Activated CD8-positive, alpha-beta memory T cell treated with anti-CD3 and anti-CD28 coated beads, Interleukin-2, amount 10 ng/mL, durations not matched to agents 7 days and 5 days (primary cell): ENCODE measurements at regions not wholly inside any gene's neighbourhood (a gene's known extent, or its start where the extent isn't known, plus 50 kb on each side); places are given as distances from the start of the nearest gene placed in this dataset.

Experiments used
- ATAC-seq: fragments of 150-1000 bp; cut with Tn5 transposase; one replicate; pipeline ENCODE4 v1.10.0; 2021; ENCODE audit warnings: moderate library complexity
- CTCF ChIA-PET: fragments of 350-600 bp; sonication (Branson Sonifier 250); formaldehyde crosslinking; loops from one replicate; lab custom pipeline; 2021; ENCODE audit warnings: antibody characterized with exemption; lab: Charles Lee
- DNase-seq: peaks from one replicate; pipeline ENCODE4 v3.0.0-alpha.2; 2020
- H3K27ac Mint-ChIP-seq: one replicate; pipeline ENCODE4 v1.8.0; 2021; ENCODE audit warnings: mild to moderate bottlenecking, mixed read lengths
- H3K27me3 Mint-ChIP-seq: one replicate; pipeline ENCODE4 v1.8.0; 2021; ENCODE audit warnings: mixed read lengths
- H3K36me3 Mint-ChIP-seq: one replicate; pipeline ENCODE4 v1.8.0; 2021; ENCODE audit warnings: mild to moderate bottlenecking, mixed read lengths
- H3K4me1 Mint-ChIP-seq: one replicate; pipeline ENCODE4 v1.8.0; 2021; ENCODE audit warnings: mixed read lengths
- H3K4me3 Mint-ChIP-seq: one replicate; pipeline ENCODE4 v1.8.0; 2021; ENCODE audit warnings: mild to moderate bottlenecking, moderate library complexity, mixed read lengths
- H3K9me3 Mint-ChIP-seq: one replicate; pipeline ENCODE4 v1.8.0; 2022; ENCODE audit warnings: low read depth, mixed read lengths

- peaks cover 6% of the 10 kb centered on the region for H3K9me3 Mint-ChIP-seq
- H3K27me3 Mint-ChIP-seq, result no peaks in the 10 kb centered on the region
- H3K27ac Mint-ChIP-seq, result no peak overlapping the region
- CTCF ChIA-PET, result no interaction called here
- H3K36me3 Mint-ChIP-seq, result no peaks in the 10 kb centered on the region
- H3K4me3 Mint-ChIP-seq, result no peak overlapping the region
- peaks cover 3% of the 10 kb centered on the region for H3K4me1 Mint-ChIP-seq
- no peak for ATAC-seq
- DNase-seq, result no peak
These were observed 315.3 kb downstream of the PTTG2 start for GRCh38 chr4:38275331-38276100.

GRCh38 chr4:38278255-38278654 is 318.1 kb downstream of the PTTG2 start:
- Mint-ChIP-seq H3K36me3 (no peaks in the 10 kb centered on the region), H3K27ac (no peak overlapping the region), H3K4me3 (no peak overlapping the region), H3K27me3 (peaks cover 3% of the 10 kb centered on the region), H3K9me3 (peaks cover 6% of the 10 kb centered on the region), H3K4me1 (peaks cover 3% of the 10 kb centered on the region)
- ATAC-seq, result no peak
- CTCF ChIA-PET, result no interaction called here
- DNase-seq, result no peak

DNA sequence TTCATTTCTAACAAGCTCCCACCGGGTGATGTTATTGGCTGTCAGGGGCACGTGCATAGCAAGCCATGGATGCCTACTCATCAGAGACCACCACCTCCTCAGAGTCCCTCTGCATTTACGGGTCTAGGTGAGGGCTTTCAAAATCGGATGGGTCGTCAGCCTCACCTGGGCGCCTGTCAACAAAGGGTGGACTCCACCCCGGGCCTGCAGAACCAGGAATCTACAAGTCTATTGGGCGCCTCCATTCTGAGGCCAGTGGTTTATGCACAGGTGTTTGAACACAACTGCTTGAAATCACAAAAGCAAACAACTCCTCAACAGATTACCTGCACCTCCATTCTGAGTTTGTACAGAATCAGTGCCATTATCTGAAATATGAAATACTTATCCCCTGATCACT is 318.9 kb downstream of the PTTG2 start:
- peaks cover 7% of the 10 kb centered on the region for H3K4me1 Mint-ChIP-seq
- H3K9me3 Mint-ChIP-seq, result peaks cover 6% of the 10 kb centered on the region
- ATAC-seq, result no peak
- H3K36me3 Mint-ChIP-seq, result no peaks in the 10 kb centered on the region
- H3K27ac Mint-ChIP-seq, result no peak overlapping the region
- H3K4me3 Mint-ChIP-seq, result no peak overlapping the region
- DNase-seq, result no peak
- CTCF ChIA-PET, result no interaction called here
- peaks cover 3% of the 10 kb centered on the region for H3K27me3 Mint-ChIP-seq

GRCh38 chr4:38279650-38280322 is 319.6 kb downstream of the PTTG2 start:
- ATAC-seq, result no peak
- H3K9me3 Mint-ChIP-seq, result peaks cover 6% of the 10 kb centered on the region

GRCh38 chr4:38280323-38280706 is 320.1 kb downstream of the PTTG2 start:
- H3K4me1 Mint-ChIP-seq, result peaks cover 6% of the 10 kb centered on the region
- ATAC-seq, result no peak
- no peak for DNase-seq
- H3K27me3 Mint-ChIP-seq, result peaks cover 3% of the 10 kb centered on the region
- H3K4me3 Mint-ChIP-seq, result no peak overlapping the region
- no peak overlapping the region for H3K27ac Mint-ChIP-seq
- H3K9me3 Mint-ChIP-seq, result peaks cover 6% of the 10 kb centered on the region
- CTCF ChIA-PET, result no interaction called here
- H3K36me3 Mint-ChIP-seq, result no peaks in the 10 kb centered on the region

More at GRCh38 chr4:38279650-38280322, 319.6 kb downstream of the PTTG2 start:
- Mint-ChIP-seq H3K36me3 (no peaks in the 10 kb centered on the region), H3K27me3 (peaks cover 3% of the 10 kb centered on the region), H3K27ac (no peak overlapping the region), H3K4me1 (peaks cover 9% of the 10 kb centered on the region), H3K4me3 (no peak overlapping the region)
- no peak for DNase-seq
- CTCF ChIA-PET, result no interaction called here

DNA sequence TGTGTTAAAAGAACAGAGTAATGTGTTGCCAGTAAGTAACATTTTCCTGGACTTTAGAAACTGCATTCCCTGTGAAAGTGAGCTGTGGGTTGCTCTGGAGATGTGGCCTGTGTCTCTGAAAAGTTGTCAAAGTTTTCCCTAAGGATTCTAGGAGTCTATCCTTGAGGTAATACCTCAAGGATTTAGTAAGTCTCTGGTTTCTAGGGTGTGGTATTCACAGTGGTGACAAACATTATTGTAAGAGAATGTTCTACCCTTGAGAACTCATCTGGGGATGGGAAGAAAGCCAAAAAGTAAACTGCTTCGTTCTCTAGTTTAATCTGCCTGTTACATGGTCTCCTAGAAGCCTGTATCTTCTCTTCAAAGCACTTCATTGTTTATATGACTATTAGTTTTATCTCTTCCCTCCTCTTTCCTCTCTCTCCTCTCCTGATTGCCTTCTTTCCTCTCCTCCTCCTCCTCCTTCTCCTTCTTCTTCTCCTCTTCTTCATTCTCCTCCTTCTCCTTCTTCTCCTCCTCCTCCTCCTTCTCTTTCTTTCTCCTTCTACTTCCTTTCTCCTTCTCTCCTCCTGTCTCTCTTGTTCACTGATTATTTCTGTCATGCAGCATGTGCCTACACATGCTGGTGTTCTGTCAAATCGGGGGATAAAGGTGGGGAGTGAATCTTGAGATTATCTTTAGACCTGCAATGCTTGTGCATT is 321.3 kb downstream of the PTTG2 start:
- no peak for DNase-seq
- H3K27me3 Mint-ChIP-seq, result peaks cover 3% of the 10 kb centered on the region
- CTCF ChIA-PET, result no interaction called here
- peaks cover 5% of the 10 kb centered on the region for H3K4me1 Mint-ChIP-seq
- H3K4me3 Mint-ChIP-seq, result no peak overlapping the region
- H3K27ac Mint-ChIP-seq, result no peak overlapping the region
- ATAC-seq, result no peak
- no peaks in the 10 kb centered on the region for H3K36me3 Mint-ChIP-seq
- peaks cover 6% of the 10 kb centered on the region for H3K9me3 Mint-ChIP-seq

GRCh38 chr4:38283724-38284123 is 323.5 kb downstream of the PTTG2 start:
- Mint-ChIP-seq H3K9me3 (no peaks in the 10 kb centered on the region), H3K36me3 (no peaks in the 10 kb centered on the region), H3K4me1 (peaks cover 5% of the 10 kb centered on the region), H3K27ac (no peak overlapping the region), H3K27me3 (peaks cover 5% of the 10 kb centered on the region), H3K4me3 (no peak overlapping the region)
- CTCF ChIA-PET, result no interaction called here
- ATAC-seq, result no peak
- DNase-seq, result no peak

- Mint-ChIP-seq H3K27ac (no peak overlapping the region), H3K27me3 (peaks cover 5% of the 10 kb centered on the region), H3K36me3 (no peaks in the 10 kb centered on the region), H3K4me3 (no peak overlapping the region), H3K4me1 (peaks cover 5% of the 10 kb centered on the region), H3K9me3 (no peaks in the 10 kb centered on the region)
- DNase-seq (no peak), ATAC-seq (no peak)
- CTCF ChIA-PET, result no interaction called here
These were observed 324.3 kb downstream of the PTTG2 start for GRCh38 chr4:38284294-38285030.

GRCh38 chr4:38287101-38287851 is 327.1 kb downstream of the PTTG2 start:
- no peak overlapping the region for H3K27ac Mint-ChIP-seq
- peaks cover 5% of the 10 kb centered on the region for H3K4me1 Mint-ChIP-seq
- no peak for ATAC-seq
- no peak overlapping the region for H3K4me3 Mint-ChIP-seq
- H3K36me3 Mint-ChIP-seq, result no peaks in the 10 kb centered on the region
- CTCF ChIA-PET, result no interaction called here
- DNase-seq, result no peak
- peaks cover 3% of the 10 kb centered on the region for H3K9me3 Mint-ChIP-seq
- H3K27me3 Mint-ChIP-seq, result peaks cover 6% of the 10 kb centered on the region

- H3K36me3 Mint-ChIP-seq, result peaks cover 4% of the 10 kb centered on the region
- H3K4me1 Mint-ChIP-seq, result no peaks in the 10 kb centered on the region
- H3K27me3 Mint-ChIP-seq, result peaks cover 20% of the 10 kb centered on the region
- CTCF ChIA-PET, result interaction anchor here (1.1 kb wide), 1 partner anchor 26 kb away, joined by 3 read pairs; no protein-coding TSS in a partner anchor
- DNase-seq, result no peak
- peaks cover 5% of the 10 kb centered on the region for H3K9me3 Mint-ChIP-seq
- no peak overlapping the region for H3K4me3 Mint-ChIP-seq
- no peak overlapping the region for H3K27ac Mint-ChIP-seq
- ATAC-seq, result no peak
These were observed 329.4 kb downstream of the PTTG2 start for GRCh38 chr4:38289553-38289952.

DNA sequence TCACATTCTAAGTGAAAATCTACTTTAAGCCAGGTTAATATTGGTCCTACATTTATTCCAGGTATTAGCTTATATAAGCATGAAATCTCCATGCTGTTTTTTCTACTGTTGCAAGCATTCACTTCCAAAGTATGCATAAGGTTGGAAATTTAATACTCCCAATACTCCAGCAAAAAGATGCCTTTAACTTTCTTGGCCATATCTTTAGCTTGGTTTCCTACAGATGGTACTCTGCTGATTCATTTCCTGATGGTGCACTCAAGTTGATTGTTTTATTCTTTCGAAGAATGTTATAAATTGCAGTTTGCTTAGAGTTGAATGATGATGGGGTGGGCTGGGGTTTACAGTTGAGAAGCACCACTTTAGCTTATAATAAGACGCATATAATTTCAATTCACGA is 330.2 kb downstream of the PTTG2 start:
- Mint-ChIP-seq H3K9me3 (peaks cover 5% of the 10 kb centered on the region), H3K36me3 (peaks cover 4% of the 10 kb centered on the region)
- CTCF ChIA-PET, result interaction anchor here (1.1 kb wide), 1 partner anchor 25 kb away, joined by 3 read pairs; no protein-coding TSS in a partner anchor

GRCh38 chr4:38290914-38291313 is 330.7 kb downstream of the PTTG2 start:
- CTCF ChIA-PET, result interaction anchor here (1.1 kb wide), 1 partner anchor 24 kb away, joined by 3 read pairs; no protein-coding TSS in a partner anchor
- peaks cover 25% of the 10 kb centered on the region for H3K27me3 Mint-ChIP-seq
- peaks cover 5% of the 10 kb centered on the region for H3K9me3 Mint-ChIP-seq
- H3K27ac Mint-ChIP-seq, result no peak overlapping the region
- DNase-seq, result no peak
- H3K4me3 Mint-ChIP-seq, result no peak overlapping the region
- no peaks in the 10 kb centered on the region for H3K4me1 Mint-ChIP-seq
- peaks cover 4% of the 10 kb centered on the region for H3K36me3 Mint-ChIP-seq
- no peak for ATAC-seq

More for the DNA sequence above, 330.2 kb downstream of the PTTG2 start:
- ATAC-seq, result no peak
- DNase-seq, result no peak
- H3K27me3 Mint-ChIP-seq, result peaks cover 23% of the 10 kb centered on the region
- no peaks in the 10 kb centered on the region for H3K4me1 Mint-ChIP-seq
- no peak overlapping the region for H3K4me3 Mint-ChIP-seq
- no peak overlapping the region for H3K27ac Mint-ChIP-seq
